SIG-M5 (cell line): ENCODE measurements at regions not wholly inside any gene's neighbourhood (a gene's known extent, or its start where the extent isn't known, plus 50 kb on each side); places are given as distances from the start of the nearest gene placed in this dataset.
"Not testable (repeated sequence)": the region's sequence is repeated elsewhere in the genome, so short reads cannot be mapped to it uniquely, and the experiment has no call there.

Experiments used
- DNase-seq: peaks from one replicate; lab custom pipeline; 2025; lab: John Stamatoyannopoulos, UW

GRCh38 chr1:80288750-80289149 lies 1282.2 kb upstream of the ADGRL4 start:
- DNase-seq: not testable (repeated sequence)

DNA sequence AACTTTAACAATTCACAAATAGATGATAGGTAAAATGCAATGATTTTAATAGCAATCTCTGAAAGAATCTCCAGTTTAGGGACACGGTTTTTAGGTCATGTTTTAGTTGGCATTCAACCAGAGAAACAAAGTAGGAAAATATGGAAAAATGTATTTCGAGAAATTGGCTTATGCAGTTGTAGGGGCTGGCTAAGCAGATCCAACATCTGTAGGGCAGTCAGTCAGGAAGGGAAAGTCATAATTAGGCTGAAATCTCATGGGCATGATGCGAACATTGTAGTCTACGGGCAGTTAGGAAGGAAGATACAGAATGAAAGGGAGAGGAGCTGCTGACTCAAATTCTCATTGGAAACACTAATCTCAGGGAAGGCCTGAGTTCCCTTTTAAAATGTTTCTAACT lies 1276.0 kb upstream of the ADGRL4 start:
- no peak for DNase-seq

GRCh38 chr1:80278936-80279335 lies 1272.4 kb upstream of the ADGRL4 start:
- DNase-seq: no peak

DNA sequence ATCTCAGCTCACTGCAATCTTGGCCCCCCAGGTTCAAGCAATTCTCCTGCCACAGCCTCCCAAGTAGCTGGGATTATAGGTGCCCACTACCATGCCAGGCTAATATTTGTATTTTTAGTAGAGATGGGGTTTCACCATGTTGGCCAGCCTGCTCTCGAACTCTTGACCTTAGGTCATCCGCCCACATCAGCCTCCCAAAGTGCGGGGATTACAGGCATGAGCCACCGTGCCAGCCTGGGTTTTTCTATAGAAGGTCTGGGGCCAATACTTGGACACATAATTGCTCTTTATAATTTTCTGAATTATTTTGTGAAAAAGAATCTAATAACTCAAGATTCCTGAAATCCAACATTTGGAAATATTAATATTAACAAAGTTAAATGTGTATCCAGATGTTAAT lies 1267.7 kb upstream of the ADGRL4 start:
- DNase-seq: no peak

GRCh38 chr1:80272495-80272894 lies 1266.0 kb upstream of the ADGRL4 start:
- no peak for DNase-seq

DNA sequence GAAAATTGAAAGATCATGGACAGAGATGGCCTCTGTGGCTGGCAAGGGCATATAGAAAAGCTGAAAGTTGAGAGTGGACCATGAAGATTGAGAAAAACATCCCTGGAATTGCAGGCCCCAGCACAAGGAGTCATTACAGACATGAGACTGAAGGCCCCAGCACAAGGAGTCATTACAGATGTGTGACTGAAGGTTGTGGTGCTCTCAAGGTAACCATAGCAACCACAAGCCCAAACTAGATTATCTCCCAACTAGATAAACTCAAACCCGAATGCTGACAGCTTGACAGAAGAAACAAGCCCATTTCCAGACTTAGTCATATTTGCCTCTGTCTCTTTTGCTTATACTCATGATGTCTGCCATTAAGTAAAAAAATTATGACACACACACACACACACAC lies 1252.1 kb upstream of the ADGRL4 start:
- DNase-seq: no peak

GRCh38 chr1:80251591-80251990 lies 1245.1 kb upstream of the ADGRL4 start:
- DNase-seq: no peak

- DNase-seq: no peak
Measured at GRCh38 chr1:80251171-80251570, 1244.6 kb upstream of the ADGRL4 start.

- DNase-seq: no peak
Measured at GRCh38 chr1:80250573-80251168, 1244.1 kb upstream of the ADGRL4 start.

DNA sequence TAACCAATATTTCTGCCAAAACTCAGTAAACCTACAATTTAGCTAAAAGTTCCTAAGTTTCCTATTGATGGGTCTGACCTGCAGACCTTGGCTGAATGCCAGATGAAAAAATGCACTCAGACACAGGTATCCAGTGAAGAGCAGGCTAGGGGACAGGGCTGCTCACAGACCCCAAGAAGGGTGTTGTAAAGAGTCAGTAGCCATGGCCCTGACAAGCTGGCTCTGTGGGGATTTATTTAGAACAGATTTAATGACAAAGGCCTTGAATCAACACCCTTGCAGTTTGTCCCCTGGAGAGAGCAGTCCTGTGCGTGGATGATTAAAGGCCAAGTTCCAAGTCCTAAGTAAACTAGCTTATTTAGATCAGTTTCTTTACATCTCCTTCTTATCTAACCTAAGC lies 1243.2 kb upstream of the ADGRL4 start:
- no peak for DNase-seq

DNA sequence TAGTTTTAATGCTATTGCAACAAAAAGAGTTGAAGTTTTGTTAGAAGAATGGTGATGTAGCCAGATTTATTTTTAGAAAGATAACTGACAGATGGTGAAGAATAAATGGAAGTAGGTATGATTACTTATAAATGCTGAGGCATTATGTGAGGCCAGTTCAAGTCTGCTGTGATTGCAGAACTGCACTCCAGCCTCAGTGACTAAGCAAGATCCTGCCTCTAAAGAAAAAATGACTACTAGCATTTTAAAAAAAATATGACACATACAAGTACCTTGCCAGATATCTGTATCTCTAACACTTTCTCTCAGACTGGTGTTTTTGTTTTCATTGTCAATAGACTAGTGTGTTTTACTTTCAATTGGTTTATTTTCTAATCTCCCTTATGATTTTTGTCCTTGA lies 1242.4 kb upstream of the ADGRL4 start:
- DNase-seq: no peak

GRCh38 chr1:80245813-80246212 lies 1239.3 kb upstream of the ADGRL4 start:
- no peak for DNase-seq

DNA sequence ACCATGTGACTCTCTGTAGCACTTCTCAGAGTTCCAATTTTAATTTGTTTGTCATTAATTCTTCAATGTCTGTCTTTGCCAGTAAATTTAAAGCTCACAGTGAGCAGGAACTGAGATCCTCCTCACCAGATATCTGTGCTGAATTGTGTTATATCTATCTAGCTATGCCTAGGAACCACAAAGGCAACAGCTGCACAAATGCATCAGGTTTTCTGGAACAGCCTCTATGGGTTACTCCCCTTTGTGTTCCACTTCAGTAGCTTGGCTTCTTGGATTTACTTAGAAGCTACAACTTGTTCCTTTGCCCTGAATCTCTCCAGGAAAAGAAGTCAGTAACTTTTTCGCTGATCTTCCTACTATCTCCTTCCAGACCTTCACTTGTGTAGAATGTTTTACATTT lies 1237.8 kb upstream of the ADGRL4 start:
- no peak for DNase-seq

- no peak for DNase-seq
Measured at GRCh38 chr1:80241566-80241965, 1235.0 kb upstream of the ADGRL4 start.

DNA sequence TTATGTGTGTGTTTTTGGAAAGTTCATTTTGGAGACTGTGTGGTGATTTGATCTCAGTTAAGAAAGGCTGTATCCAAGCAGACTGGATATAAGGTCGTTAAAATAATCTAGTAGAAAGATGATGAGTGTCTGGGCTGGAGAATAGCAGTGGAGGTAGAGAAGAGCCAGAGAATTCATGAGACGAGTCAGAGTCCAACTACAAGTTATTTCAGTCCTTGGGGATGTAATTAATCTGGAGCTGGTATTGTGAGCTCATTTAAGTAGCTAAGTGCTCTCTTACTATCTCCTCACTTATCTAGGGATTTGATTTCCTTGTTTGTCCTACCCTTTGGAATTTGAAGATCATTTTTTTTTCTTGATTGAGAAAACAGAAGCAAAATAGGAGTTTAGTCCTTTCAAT lies 1219.0 kb upstream of the ADGRL4 start:
- no peak for DNase-seq

DNA sequence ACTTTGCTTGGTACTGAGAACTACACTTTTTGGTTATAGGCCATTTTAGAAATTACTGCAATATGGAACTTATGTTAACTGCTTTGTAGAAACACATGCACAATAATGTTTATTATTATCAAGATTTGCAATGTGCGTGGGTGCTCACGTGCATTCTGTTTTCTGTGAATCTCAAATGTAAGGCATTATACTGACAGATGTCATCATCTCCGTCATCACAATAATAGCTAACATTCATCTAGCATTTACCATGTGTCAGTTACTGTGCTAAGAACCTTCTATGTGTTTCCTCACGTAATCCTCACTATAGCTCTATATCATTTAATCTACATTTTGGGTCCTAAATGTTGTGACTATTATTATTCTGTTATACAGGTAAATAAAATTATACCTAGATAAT lies 1214.8 kb upstream of the ADGRL4 start:
- DNase-seq: no peak

- no peak for DNase-seq
Measured at GRCh38 chr1:80218112-80218511, 1211.6 kb upstream of the ADGRL4 start.

GRCh38 chr1:80217377-80217986 lies 1211.0 kb upstream of the ADGRL4 start:
- no peak for DNase-seq

- DNase-seq: no peak
Measured at GRCh38 chr1:80214888-80215540, 1208.5 kb upstream of the ADGRL4 start.

DNA sequence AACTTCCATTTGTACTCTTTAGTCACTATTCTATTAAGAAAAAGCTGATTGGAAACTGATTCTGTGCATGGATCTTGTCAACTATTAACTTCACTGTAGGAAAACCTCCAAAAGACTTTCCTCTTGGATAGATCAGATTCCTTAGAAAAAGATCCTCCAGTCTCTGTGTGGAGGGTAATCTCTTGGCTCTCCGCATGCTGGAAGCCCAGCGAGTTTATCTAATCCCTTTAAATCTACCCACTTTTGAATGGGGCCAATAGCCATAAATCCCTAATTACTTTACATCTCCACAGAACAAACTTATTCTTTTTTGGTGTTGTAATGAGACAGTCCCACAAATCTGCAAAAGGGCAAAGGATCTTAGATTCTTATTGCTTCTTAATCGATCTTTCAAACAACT lies 1206.4 kb upstream of the ADGRL4 start:
- no peak for DNase-seq

DNA sequence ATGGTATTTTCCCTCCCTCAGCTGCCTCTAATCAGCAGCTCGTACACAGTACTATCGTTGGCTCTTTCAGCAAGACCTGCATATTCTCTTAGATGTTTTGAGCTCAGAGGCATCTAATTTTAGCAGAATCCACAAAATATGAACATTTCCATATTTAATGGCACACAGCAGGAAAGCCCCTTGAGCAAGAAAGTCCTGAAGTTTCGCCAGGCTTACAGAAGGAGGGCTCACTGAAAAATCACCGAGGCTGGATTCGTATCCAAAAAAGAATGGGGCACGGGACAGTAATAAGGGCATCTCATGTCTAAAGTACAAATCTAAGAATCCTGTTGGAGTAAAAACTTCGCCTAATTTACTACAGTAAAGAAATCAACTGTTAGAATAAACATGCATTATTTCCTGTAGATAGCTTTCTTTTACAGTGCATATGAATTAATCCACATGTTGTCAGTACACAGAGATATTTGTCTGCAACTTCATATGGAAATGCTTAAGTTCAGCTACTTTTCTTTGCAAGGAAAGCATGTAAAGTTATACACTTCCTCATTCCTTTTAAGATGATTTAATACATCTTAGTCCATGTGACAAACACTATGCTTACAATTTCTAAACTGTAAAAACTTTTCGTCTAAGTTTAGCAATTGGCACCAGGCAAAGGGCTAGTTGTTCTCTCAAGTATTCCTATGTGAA lies 1205.3 kb upstream of the ADGRL4 start:
- no peak for DNase-seq

GRCh38 chr1:80202118-80202517 lies 1195.6 kb upstream of the ADGRL4 start:
- no peak for DNase-seq

DNA sequence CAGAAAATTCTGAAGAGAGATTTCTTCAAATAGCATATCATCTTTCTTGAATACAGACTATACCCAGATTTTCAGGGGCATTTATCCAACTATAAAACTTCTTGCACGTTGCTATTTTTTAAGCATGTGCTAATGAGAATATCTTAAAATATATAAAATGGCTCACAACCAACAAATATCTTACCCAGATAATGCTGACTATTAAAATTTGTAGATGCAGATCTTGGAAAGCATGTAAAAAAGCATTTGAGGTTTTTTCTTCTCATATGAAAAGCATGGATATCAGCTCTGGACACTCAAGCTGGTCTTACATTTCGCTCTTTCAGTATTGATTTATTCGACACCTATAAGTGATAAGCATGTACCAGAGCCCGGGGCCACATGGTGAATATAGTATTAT lies 1187.7 kb upstream of the ADGRL4 start:
- no peak for DNase-seq
